ENCODE measurements at regions not wholly inside any gene's neighbourhood (a gene's known extent, or its start where the extent isn't known, plus 50 kb on each side); places are given as distances from the start of the nearest gene placed in this dataset.

GRCh38 chr1:219467524-219467923, 145.4 kb downstream of the ZC3H11B start:
- no peak for DNase-seq

- DNase-seq: no peak
Observed at GRCh38 chr1:219466766-219467165, 146.1 kb downstream of the ZC3H11B start.

- DNase-seq: no peak
Observed at GRCh38 chr1:219465212-219466093, 147.5 kb downstream of the ZC3H11B start.

- DNase-seq: no peak
Observed at GRCh38 chr1:219463636-219464035, 149.3 kb downstream of the ZC3H11B start.

GRCh38 chr1:219461981-219462400, 150.9 kb downstream of the ZC3H11B start:
- no peak for DNase-seq

- no peak for DNase-seq
Observed at GRCh38 chr1:219460896-219461815, 151.7 kb downstream of the ZC3H11B start.

- no peak for DNase-seq
Observed at GRCh38 chr1:219460081-219460895, 152.6 kb downstream of the ZC3H11B start.

GRCh38 chr1:219459351-219460080, 153.4 kb downstream of the ZC3H11B start:
- DNase-seq: no peak

GRCh38 chr1:219446288-219446687, 166.6 kb downstream of the ZC3H11B start:
- no peak for DNase-seq

- DNase-seq: no peak
Observed at GRCh38 chr1:219445864-219446263, 167.0 kb downstream of the ZC3H11B start.

GRCh38 chr1:219444474-219444873, 168.4 kb downstream of the ZC3H11B start:
- no peak for DNase-seq

GRCh38 chr1:219443763-219444162, 169.1 kb downstream of the ZC3H11B start:
- DNase-seq: no peak

- no peak for DNase-seq
Observed at GRCh38 chr1:219442611-219443061, 170.3 kb downstream of the ZC3H11B start.

GRCh38 chr1:219441884-219442283, 171.0 kb downstream of the ZC3H11B start:
- DNase-seq: no peak

- DNase-seq: no peak
Observed at GRCh38 chr1:219439376-219439775, 173.5 kb downstream of the ZC3H11B start.

GRCh38 chr1:219438386-219438785, 174.5 kb downstream of the ZC3H11B start:
- no peak for DNase-seq

GRCh38 chr1:219434923-219435297, 178.0 kb downstream of the ZC3H11B start:
- no peak for DNase-seq

GRCh38 chr1:219434285-219434922, 178.5 kb downstream of the ZC3H11B start:
- no peak for DNase-seq

GRCh38 chr1:219433496-219434131, 179.3 kb downstream of the ZC3H11B start:
- no peak for DNase-seq

GRCh38 chr1:219433001-219433400, 179.9 kb downstream of the ZC3H11B start:
- no peak for DNase-seq

- DNase-seq: no peak
Observed at GRCh38 chr1:219432191-219432606, 180.7 kb downstream of the ZC3H11B start.

Data from NCI-H1092 (cell line).